ENCODE measurements at regions not wholly inside any gene's neighbourhood (a gene's known extent, or its start where the extent isn't known, plus 50 kb on each side); places are given as distances from the start of the nearest gene placed in this dataset.

- no peak for TF ChIP-seq ZNF425 (CRISPR knock-in tag; conservative IDR thresholded peaks at IDR 0.05)
- no peak for TF ChIP-seq IRF1 (CRISPR knock-in tag; IDR thresholded peaks at IDR 0.05)
Observed at GRCh38 chr7:45237788-45238461, 80.3 kb downstream of the RAMP3 start (continued).

- no peak overlapping the region for H3K27ac Mint-ChIP-seq
- no peak overlapping the region for H3K4me3 Mint-ChIP-seq
- no peak for TF ChIP-seq E2F1 (CRISPR knock-in tag; IDR thresholded peaks at IDR 0.05)
- no peak for TF ChIP-seq GABPB1 (CRISPR knock-in tag; IDR thresholded peaks at IDR 0.05)
- TF ChIP-seq ATF2 (CRISPR knock-in tag; IDR thresholded peaks at IDR 0.05; ENCODE audit: borderline replicate concordance, low read depth) = no peak
- TF ChIP-seq ESRRA (CRISPR knock-in tag; IDR thresholded peaks at IDR 0.05; ENCODE audit: borderline replicate concordance) = no peak
- TF ChIP-seq JAZF1 (CRISPR knock-in tag; IDR thresholded peaks at IDR 0.05) = no peak
- no peak for TF ChIP-seq GTF2I (CRISPR knock-in tag; conservative IDR thresholded peaks at IDR 0.05)
- TF ChIP-seq ZNF512 (CRISPR knock-in tag; IDR thresholded peaks at IDR 0.05; ENCODE audit: borderline replicate concordance) = no peak
- ChIA-PET POLR2A (interaction anchor here (1.6 kb wide), 1 partner anchor 9 kb away, joined by 3 read pairs; no protein-coding TSS in a partner anchor), CTCF (no interaction called here)
- H3K4me1 Mint-ChIP-seq = no peaks in the 10 kb centered on the region
- DNase-seq (ENCODE audit: low spot score) (no peak), ATAC-seq (no peak)
- peaks cover 2% of the 10 kb centered on the region; the same call in 1 of the 2 replicates for H3K27me3 Mint-ChIP-seq (ENCODE audit: low read depth)
- H3K9me3 Mint-ChIP-seq = no peaks in the 10 kb centered on the region
- H3K36me3 Mint-ChIP-seq = no peaks in the 10 kb centered on the region
Observed at GRCh38 chr7:45238806-45239205, 81.2 kb downstream of the RAMP3 start.

GRCh38 chr7:45239486-45239885 is 81.9 kb downstream of the RAMP3 start:
- H3K27ac Mint-ChIP-seq = no peak overlapping the region
- no peak for TF ChIP-seq CBFB (CRISPR knock-in tag; IDR thresholded peaks at IDR 0.05; ENCODE audit: low read depth)
- no peak for TF ChIP-seq MAX (CRISPR knock-in tag; IDR thresholded peaks at IDR 0.05)
- TF ChIP-seq ZNF532 (CRISPR knock-in tag; IDR thresholded peaks at IDR 0.05; ENCODE audit: borderline replicate concordance) = no peak
- no peak for TF ChIP-seq NFYB (CRISPR knock-in tag; conservative IDR thresholded peaks at IDR 0.05; ENCODE audit: low read depth)
- TF ChIP-seq FOXP1 (CRISPR knock-in tag; IDR thresholded peaks at IDR 0.05; ENCODE audit: borderline replicate concordance) = no peak
- no peak for TF ChIP-seq E2F4 (CRISPR knock-in tag; IDR thresholded peaks at IDR 0.05; ENCODE audit: borderline replicate concordance, low read depth)
- no peak for TF ChIP-seq HMGXB4 (CRISPR knock-in tag; IDR thresholded peaks at IDR 0.05)
- no peak for TF ChIP-seq FOXK1 (CRISPR knock-in tag; IDR thresholded peaks at IDR 0.05)

More at GRCh38 chr7:45239486-45239885, 81.9 kb downstream of the RAMP3 start:
- Mint-ChIP-seq H3K9me3 (no peaks in the 10 kb centered on the region), H3K4me1 (no peaks in the 10 kb centered on the region), H3K4me3 (no peak overlapping the region), H3K36me3 (no peaks in the 10 kb centered on the region), H3K27me3 (ENCODE audit: low read depth) (peaks cover under 1% of the 10 kb centered on the region; the same call in 1 of the 2 replicates)
- ChIA-PET CTCF (no interaction called here), POLR2A (interaction anchor here (1.6 kb wide), 1 partner anchor 10 kb away, joined by 3 read pairs; no protein-coding TSS in a partner anchor)
- DNase-seq (ENCODE audit: low spot score) (no peak), ATAC-seq (no peak)

All from WTC11 (cell line).